HG02623 (cell line): ENCODE measurements at regions not wholly inside any gene's neighbourhood (a gene's known extent, or its start where the extent isn't known, plus 50 kb on each side); places are given as distances from the start of the nearest gene placed in this dataset.

Experiments
- ATAC-seq: cut with Tn5 transposase; IDR thresholded peaks from one replicate; pipeline ENCODE4 v1.9.1; 2021; ENCODE audit warnings: moderate library complexity; ENCODE audit not compliant: unreplicated experiment

- ATAC-seq, result no peak
These were observed 747.4 kb downstream of the VRK1 start for GRCh38 chr14:97544571-97544970.

GRCh38 chr14:97546491-97547230 is 749.5 kb downstream of the VRK1 start:
- no peak for ATAC-seq

GRCh38 chr14:97550463-97550862 is 753.3 kb downstream of the VRK1 start:
- no peak for ATAC-seq

- ATAC-seq, result no peak
These were observed 757.4 kb downstream of the VRK1 start for GRCh38 chr14:97554597-97554996.

GRCh38 chr14:97564334-97564733 is 767.2 kb downstream of the VRK1 start:
- ATAC-seq, result no peak

- no peak for ATAC-seq
These were observed 774.0 kb downstream of the VRK1 start for GRCh38 chr14:97571201-97571600.

GRCh38 chr14:97571866-97572555 is 774.8 kb downstream of the VRK1 start:
- no peak for ATAC-seq

- no peak for ATAC-seq
These were observed 775.6 kb downstream of the VRK1 start for GRCh38 chr14:97572583-97573458.

- ATAC-seq, result no peak
These were observed 778.5 kb downstream of the VRK1 start for GRCh38 chr14:97575677-97576076.

- no peak for ATAC-seq
These were observed 781.9 kb downstream of the VRK1 start for GRCh38 chr14:97578982-97579548.

GRCh38 chr14:97581016-97581415 is 783.8 kb downstream of the VRK1 start:
- ATAC-seq, result no peak

GRCh38 chr14:97582022-97582421 is 784.8 kb downstream of the VRK1 start:
- no peak for ATAC-seq

- no peak for ATAC-seq
These were observed 787.3 kb downstream of the VRK1 start for GRCh38 chr14:97584528-97584927.

GRCh38 chr14:97592341-97592980 is 795.3 kb downstream of the VRK1 start:
- no peak for ATAC-seq

GRCh38 chr14:97594306-97594705 is 797.1 kb downstream of the VRK1 start:
- ATAC-seq, result no peak

GRCh38 chr14:97602438-97603117 is 805.4 kb downstream of the VRK1 start:
- ATAC-seq, result no peak

GRCh38 chr14:97603201-97603600 is 806.0 kb downstream of the VRK1 start:
- ATAC-seq, result no peak

GRCh38 chr14:97604731-97605130 is 807.5 kb downstream of the VRK1 start:
- ATAC-seq, result no peak

- no peak for ATAC-seq
These were observed 821.2 kb downstream of the VRK1 start for GRCh38 chr14:97618401-97618800.
